ENCODE measurements at regions not wholly inside any gene's neighbourhood (a gene's known extent, or its start where the extent isn't known, plus 50 kb on each side); places are given as distances from the start of the nearest gene placed in this dataset.

GRCh38 chr2:134119117-134119712, 134.7 kb upstream of the MGAT5 start:
- Histone ChIP-seq H3K4me1 (peaks cover 2 to 46% (median 22%) of the 10 kb centered on the region in 3 donors), H3K36me3 (no peaks in the 10 kb centered on the region), H3K27ac (peak overlapping the region in 3 of 4 donors; percentile 92 to 94 (median 92)), H3K4me3 (peak overlapping the region; percentile 57 to 97), H3K27me3 (no peaks in the 10 kb centered on the region), H3K9me3 (no peaks in the 10 kb centered on the region)
- 16 to 31% methylated on average over 4 to 7 of the region's 10 CpGs for WGBS, 2 donors (ENCODE audit: low coverage in 1 of 2)
- no peak for ATAC-seq
- TF ChIP-seq EP300 (IDR thresholded peaks at IDR 0.05) (no peak), POLR2A (IDR thresholded peaks at IDR 0.05) (no peak), POLR2AphosphoS5 (IDR thresholded peaks at IDR 0.05) (no peak)
- TF ChIP-seq, protein P1, sequence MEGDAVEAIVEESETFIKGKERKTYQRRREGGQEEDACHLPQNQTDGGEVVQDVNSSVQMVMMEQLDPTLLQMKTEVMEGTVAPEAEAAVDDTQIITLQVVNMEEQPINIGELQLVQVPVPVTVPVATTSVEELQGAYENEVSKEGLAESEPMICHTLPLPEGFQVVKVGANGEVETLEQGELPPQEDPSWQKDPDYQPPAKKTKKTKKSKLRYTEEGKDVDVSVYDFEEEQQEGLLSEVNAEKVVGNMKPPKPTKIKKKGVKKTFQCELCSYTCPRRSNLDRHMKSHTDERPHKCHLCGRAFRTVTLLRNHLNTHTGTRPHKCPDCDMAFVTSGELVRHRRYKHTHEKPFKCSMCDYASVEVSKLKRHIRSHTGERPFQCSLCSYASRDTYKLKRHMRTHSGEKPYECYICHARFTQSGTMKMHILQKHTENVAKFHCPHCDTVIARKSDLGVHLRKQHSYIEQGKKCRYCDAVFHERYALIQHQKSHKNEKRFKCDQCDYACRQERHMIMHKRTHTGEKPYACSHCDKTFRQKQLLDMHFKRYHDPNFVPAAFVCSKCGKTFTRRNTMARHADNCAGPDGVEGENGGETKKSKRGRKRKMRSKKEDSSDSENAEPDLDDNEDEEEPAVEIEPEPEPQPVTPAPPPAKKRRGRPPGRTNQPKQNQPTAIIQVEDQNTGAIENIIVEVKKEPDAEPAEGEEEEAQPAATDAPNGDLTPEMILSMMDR (IDR thresholded peaks at IDR 0.05): no peak

DNA sequence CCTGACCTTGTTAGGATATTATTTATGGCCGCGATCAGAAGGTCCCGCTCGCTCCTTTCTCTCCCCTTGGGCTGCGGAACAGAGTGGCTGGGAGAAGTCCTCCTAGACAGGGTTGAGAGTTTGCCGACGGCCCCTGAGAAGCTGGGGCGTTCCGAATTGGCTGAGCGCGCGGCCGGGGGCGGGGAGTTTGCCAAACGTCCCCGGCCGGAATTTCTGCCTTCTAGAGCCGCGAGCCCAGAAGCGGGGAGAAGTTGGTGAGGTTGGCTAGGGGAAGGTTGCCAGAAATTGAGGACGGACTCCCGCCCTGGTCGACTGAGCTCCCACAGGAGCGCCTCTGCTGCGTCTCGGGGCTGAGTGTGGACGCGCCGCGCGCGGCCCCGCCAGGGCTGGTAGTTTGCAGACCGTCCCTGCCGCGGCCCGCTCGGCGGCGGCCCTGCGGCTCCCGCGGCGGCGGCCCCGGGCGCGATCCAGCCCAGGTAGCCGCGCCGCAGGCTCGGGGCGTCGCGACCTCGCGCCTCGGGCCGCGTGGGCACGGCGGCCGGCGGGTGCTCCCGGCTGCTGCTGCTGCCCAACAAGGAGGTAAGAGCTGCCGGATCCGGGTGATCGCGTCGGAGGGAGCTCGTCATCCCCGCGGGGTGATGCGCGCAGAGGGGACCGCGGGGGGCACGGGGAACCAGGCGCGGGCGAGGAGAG, 134.0 kb upstream of the MGAT5 start:
- peak overlapping the region; percentile 57 to 97 for H3K4me3 ChIP-seq
- WGBS, 2 donors (ENCODE audit: low coverage in 1 of 2): no CpG with 5 or more reads among the region's 81 CpGs
- H3K9me3 ChIP-seq: no peaks in the 10 kb centered on the region
- peak overlapping the region; percentile 58 to 94 (median 92) for H3K27ac ChIP-seq
- peak; percentile 85 for ATAC-seq
- TF ChIP-seq POLR2AphosphoS5 (IDR thresholded peaks at IDR 0.05) (peak; percentile 71), POLR2A (IDR thresholded peaks at IDR 0.05) (peak; percentile 23 to 56)
- TF ChIP-seq, protein P1 (IDR thresholded peaks at IDR 0.05): no peak
- H3K4me1 ChIP-seq: peaks cover 2 to 52% (median 25%) of the 10 kb centered on the region in 3 donors
- H3K27me3 ChIP-seq: no peaks in the 10 kb centered on the region
- H3K36me3 ChIP-seq: no peaks in the 10 kb centered on the region

DNA sequence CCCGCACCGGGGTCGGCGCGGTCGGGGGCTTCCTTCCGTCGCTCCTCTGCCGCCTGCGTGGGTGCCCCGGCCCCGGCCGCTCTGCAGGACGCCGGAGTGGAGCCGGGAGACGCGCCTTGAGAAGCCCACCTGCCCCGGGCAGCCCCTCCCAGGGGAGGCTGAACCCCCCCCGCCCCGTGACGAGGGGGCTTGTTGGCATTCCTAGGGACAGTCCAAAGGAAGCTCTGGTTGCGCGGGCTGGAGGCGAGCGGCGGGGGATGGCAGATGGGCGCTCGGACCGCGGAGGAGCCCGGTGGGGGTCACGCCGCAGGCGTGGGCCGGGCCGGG, 133.5 kb upstream of the MGAT5 start:
- no CpG with 5 or more reads among the region's 37 CpGs for WGBS, 2 donors (ENCODE audit: low coverage in 1 of 2)
- no peak for ATAC-seq
- Histone ChIP-seq H3K4me3 (peak overlapping the region; percentile 57 to 97), H3K27ac (peak overlapping the region; percentile 58 to 94 (median 92)), H3K9me3 (no peaks in the 10 kb centered on the region), H3K36me3 (no peaks in the 10 kb centered on the region), H3K27me3 (no peaks in the 10 kb centered on the region), H3K4me1 (peaks cover 2 to 57% (median 25%) of the 10 kb centered on the region in 3 donors)
- TF ChIP-seq, protein P1 (IDR thresholded peaks at IDR 0.05): no peak
- no peak for TF ChIP-seq POLR2AphosphoS5 (IDR thresholded peaks at IDR 0.05)
- TF ChIP-seq POLR2A (IDR thresholded peaks at IDR 0.05): no peak
- no peak for TF ChIP-seq EP300 (IDR thresholded peaks at IDR 0.05)

DNA sequence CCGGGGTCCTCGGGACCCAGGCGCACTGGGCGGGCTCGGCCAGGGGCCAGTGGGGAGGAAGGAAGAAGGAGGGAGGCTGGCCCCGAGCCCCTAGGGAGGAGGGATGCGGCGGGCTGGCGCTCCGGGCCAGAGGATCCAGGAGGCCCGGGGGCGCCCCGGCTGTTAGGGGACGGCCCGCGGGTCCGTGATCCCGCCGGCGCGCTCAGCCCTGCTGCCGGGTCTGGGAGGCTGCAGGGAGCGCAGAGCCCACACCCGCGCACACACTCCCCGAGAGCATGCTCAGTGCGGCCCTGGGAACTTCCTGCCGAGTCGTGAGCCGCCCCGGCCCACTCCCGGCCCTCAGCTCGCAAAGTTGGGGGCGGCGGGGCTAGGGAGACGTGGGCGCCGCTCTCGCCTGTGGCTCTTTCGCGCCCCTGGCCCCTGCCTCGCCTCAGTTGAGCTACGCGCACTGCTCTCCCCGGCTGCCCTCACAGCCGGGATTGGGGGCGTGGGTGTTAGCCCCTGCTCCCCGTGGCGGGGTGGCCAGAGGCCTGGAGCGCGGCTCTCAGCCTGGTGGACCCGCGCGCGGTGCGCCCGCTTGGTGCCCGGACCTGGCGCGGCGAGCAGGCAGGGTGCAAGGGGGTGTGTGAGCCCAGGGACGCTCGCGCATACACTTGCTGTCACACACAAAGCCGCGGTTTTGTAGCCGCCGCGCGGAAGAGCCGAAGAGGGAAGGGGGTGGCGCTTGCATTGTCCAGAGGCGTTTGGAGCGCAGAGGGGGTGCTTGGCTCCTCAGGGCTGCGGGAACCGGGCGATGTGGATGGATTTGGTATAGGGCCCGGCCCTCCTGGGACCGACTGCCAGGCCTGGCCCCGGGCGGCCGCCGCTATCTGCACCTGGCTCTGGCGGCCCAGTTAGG, 132.9 kb upstream of the MGAT5 start:
- H3K27ac ChIP-seq: peak overlapping the region; percentile 58 to 94 (median 92)
- TF ChIP-seq, protein P1 (IDR thresholded peaks at IDR 0.05): peak in 1 of 4 experiments; percentile 10
- no peak for TF ChIP-seq EP300 (IDR thresholded peaks at IDR 0.05)
- TF ChIP-seq POLR2AphosphoS5 (IDR thresholded peaks at IDR 0.05): peak; percentile 40
- peak; percentile 17 to 39 for TF ChIP-seq POLR2A (IDR thresholded peaks at IDR 0.05)
- no peaks in the 10 kb centered on the region for H3K9me3 ChIP-seq
- H3K4me1 ChIP-seq: peaks cover 2 to 64% (median 25%) of the 10 kb centered on the region in 3 donors
- no peaks in the 10 kb centered on the region for H3K27me3 ChIP-seq
- no peaks in the 10 kb centered on the region for H3K36me3 ChIP-seq
- WGBS, 2 donors (ENCODE audit: low coverage in 1 of 2): no CpG with 5 or more reads among the region's 84 CpGs
- H3K4me3 ChIP-seq: peak overlapping the region; percentile 57 to 97
- ATAC-seq: peak; percentile 61

Data from gastroesophageal sphincter (tissue), 4 donors.